ENCODE measurements at regions not wholly inside any gene's neighbourhood (a gene's known extent, or its start where the extent isn't known, plus 50 kb on each side); places are given as distances from the start of the nearest gene placed in this dataset.

GRCh38 chr4:42331914-42332368 is 65.3 kb upstream of the SHISA3 start:
- no peak for DNase-seq

- DNase-seq: no peak
Measured at GRCh38 chr4:42339935-42340406, 57.3 kb upstream of the SHISA3 start.

GRCh38 chr4:42341518-42342026 is 55.7 kb upstream of the SHISA3 start:
- DNase-seq: no peak

- no peak for DNase-seq
Measured at GRCh38 chr4:42342459-42342858, 54.8 kb upstream of the SHISA3 start.

GRCh38 chr4:42344309-42344708 is 53.0 kb upstream of the SHISA3 start:
- no peak for DNase-seq

GRCh38 chr4:42344749-42345148 is 52.5 kb upstream of the SHISA3 start:
- DNase-seq: no peak

GRCh38 chr4:42345962-42346544 is 51.2 kb upstream of the SHISA3 start:
- DNase-seq: no peak

- DNase-seq: no peak
Measured at GRCh38 chr4:42347076-42347475, 50.2 kb upstream of the SHISA3 start.
